ENCODE measurements at regions not wholly inside any gene's neighbourhood (a gene's known extent, or its start where the extent isn't known, plus 50 kb on each side); places are given as distances from the start of the nearest gene placed in this dataset.

DNA sequence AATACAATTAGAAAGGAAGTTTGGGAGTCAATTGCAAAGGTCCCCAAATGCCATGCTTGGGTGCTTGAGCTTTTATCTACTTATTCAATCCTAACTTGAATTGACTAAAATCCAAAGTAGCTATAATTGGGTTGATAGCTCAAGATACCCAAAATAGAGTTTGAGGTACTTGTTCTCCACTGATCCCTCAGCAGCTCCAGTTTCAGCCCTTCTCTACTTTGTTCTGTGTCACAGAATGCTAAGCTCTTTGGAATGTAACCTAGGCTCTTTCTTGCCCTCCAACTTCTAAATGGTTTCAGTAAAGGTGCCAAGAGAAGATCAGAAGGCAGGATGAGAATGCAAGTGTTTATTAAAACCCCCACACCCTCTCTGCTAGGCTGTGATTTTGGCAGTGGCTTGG lies 251.4 kb upstream of the CLEC14A start:
- Histone ChIP-seq H2AFZ (ENCODE audit: low read length) (no peak overlapping the region), H2BK5ac (ENCODE audit: low read depth, low read length) (no peak overlapping the region), H3K9me3 (ENCODE audit: insufficient read depth in 2 of 2, low read depth in 1 of 2, low read length in 1 of 2) (no peaks in the 10 kb centered on the region), H4K91ac (replicated peaks; ENCODE audit: insufficient read length, low read length) (no peak overlapping the region), H3K27ac (ENCODE audit: low read depth, low read length) (no peak overlapping the region), H4K5ac (ENCODE audit: insufficient read length, low read depth, low read length) (no peak overlapping the region), H3K36me3 (ENCODE audit: control insufficient read depth in 2 of 4, insufficient read depth in 4 of 4, low read length in 3 of 4) (no peaks in the 10 kb centered on the region), H2AK5ac (ENCODE audit: low read depth, low read length) (no peak overlapping the region), H2BK120ac (replicated peaks; ENCODE audit: low read depth, low read length) (no peak overlapping the region), H3K23me2 (ENCODE audit: low read depth, low read length) (no peaks in the 10 kb centered on the region), H2BK12ac (ENCODE audit: low read depth, low read length) (no peak overlapping the region), H3K9ac (replicated peaks in 1 of 4; ENCODE audit: extremely low read depth in 1 of 4, low read depth in 3 of 4, low read length in 3 of 4) (no peak overlapping the region), H3K18ac (ENCODE audit: extremely low read depth, low read length) (no peak overlapping the region), H3K4me3 (ENCODE audit: extremely low read depth in 1 of 4, insufficient read depth in 2 of 4, low read depth in 3 of 4, low read length in 4 of 4) (no peak overlapping the region), H3K79me1 (ENCODE audit: low read depth, low read length) (no peaks in the 10 kb centered on the region), H3K56ac (replicated peaks; ENCODE audit: insufficient read length, low read depth, low read length) (no peak overlapping the region), H3K27me3 (replicated peaks in 1 of 4; ENCODE audit: control insufficient read depth in 3 of 4, extremely low read depth in 1 of 4, insufficient read depth in 3 of 4, low read length in 3 of 4) (peaks cover 0 to 2% (median 0%) of the 10 kb centered on the region in 4 experiments; a peak in 1 of 7 replicates), H3K14ac (ENCODE audit: insufficient read length) (no peak overlapping the region), H3K79me2 (ENCODE audit: control insufficient read depth in 1 of 2, insufficient read depth in 2 of 2, low read length in 2 of 2) (no peaks in the 10 kb centered on the region), H3K23ac (ENCODE audit: insufficient read length) (no peak overlapping the region), H4K20me1 (replicated peaks in 1 of 2; ENCODE audit: control insufficient read depth in 1 of 2, insufficient read depth in 2 of 2, low read length in 2 of 2) (no peaks in the 10 kb centered on the region), H4K8ac (ENCODE audit: extremely low read depth, insufficient read depth, low read length) (no peak overlapping the region), H3K4me2 (ENCODE audit: insufficient read depth in 1 of 2, low read depth in 2 of 2, low read length in 2 of 2) (no peak overlapping the region), H3K4ac (replicated peaks; ENCODE audit: insufficient read length, low read depth, low read length) (no peak overlapping the region), H3K4me1 (replicated peaks in 1 of 4; ENCODE audit: control insufficient read depth in 3 of 4, insufficient read depth in 4 of 4, low read length in 3 of 4) (no peaks in the 10 kb centered on the region), H2BK20ac (ENCODE audit: low read length) (no peak overlapping the region), H2BK15ac (ENCODE audit: low read length) (no peak overlapping the region)
- POLR2A ChIA-PET (ENCODE audit: partially characterized antibody), result no interaction called here
- CTCF ChIA-PET (ENCODE audit: partially characterized antibody), result interaction anchor here (1.0 to 1.7 kb wide), 4 partner anchors 9 to 93 kb away, joined by 4 to 6 read pairs (median 4); no protein-coding TSS in a partner anchor
- DNase-seq (ENCODE audit: low read depth in 1 of 2, low spot score in 2 of 2) (no peak), FAIRE-seq (no peak)
- TF ChIP-seq SUZ12 (IDR thresholded peaks at IDR 0.05; ENCODE audit: low read length) (no peak), RBBP5 (IDR thresholded peaks at IDR 0.05; ENCODE audit: borderline replicate concordance, low read depth, low read length) (no peak), GTF2F1 (IDR thresholded peaks at IDR 0.05; ENCODE audit: borderline replicate concordance, low read depth, low read length) (no peak), BRCA1 (IDR thresholded peaks at IDR 0.05; ENCODE audit: low read depth, low read length) (no peak), TAF7 (optimal IDR thresholded peaks at IDR 0.05; ENCODE audit: borderline replicate concordance, low read depth, low read length) (no peak), SIN3A (conservative IDR thresholded peaks at IDR 0.05 in 1 of 2, IDR thresholded peaks at IDR 0.05 in 1 of 2; ENCODE audit: low read depth in 1 of 2, low read length in 2 of 2) (no peak), ZNF274 (IDR thresholded peaks at IDR 0.05; ENCODE audit: borderline replicate concordance, extremely low read depth, low read length) (no peak), SIRT6 (IDR thresholded peaks at IDR 0.05; ENCODE audit: low read length) (no peak), TCF12 (IDR thresholded peaks at IDR 0.05; ENCODE audit: low read depth, low read length) (no peak), EGR1 (IDR thresholded peaks at IDR 0.05; ENCODE audit: borderline replicate concordance, low read depth, low read length) (no peak), MAFK (IDR thresholded peaks at IDR 0.05; ENCODE audit: low read depth, low read length) (no peak), SP4 (IDR thresholded peaks at IDR 0.05; ENCODE audit: low read length) (no peak), PHF8 (conservative IDR thresholded peaks at IDR 0.05; ENCODE audit: low read depth, low read length) (no peak)
- TF ChIP-seq, protein P1, sequence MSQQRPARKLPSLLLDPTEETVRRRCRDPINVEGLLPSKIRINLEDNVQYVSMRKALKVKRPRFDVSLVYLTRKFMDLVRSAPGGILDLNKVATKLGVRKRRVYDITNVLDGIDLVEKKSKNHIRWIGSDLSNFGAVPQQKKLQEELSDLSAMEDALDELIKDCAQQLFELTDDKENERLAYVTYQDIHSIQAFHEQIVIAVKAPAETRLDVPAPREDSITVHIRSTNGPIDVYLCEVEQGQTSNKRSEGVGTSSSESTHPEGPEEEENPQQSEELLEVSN (IDR thresholded peaks at IDR 0.05), result no peak
- TF ChIP-seq, protein P2, sequence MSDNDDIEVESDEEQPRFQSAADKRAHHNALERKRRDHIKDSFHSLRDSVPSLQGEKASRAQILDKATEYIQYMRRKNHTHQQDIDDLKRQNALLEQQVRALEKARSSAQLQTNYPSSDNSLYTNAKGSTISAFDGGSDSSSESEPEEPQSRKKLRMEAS (IDR thresholded peaks at IDR 0.05), result no peak

Data from H1 (cell line).